Caco-2 (cell line): ENCODE measurements at regions not wholly inside any gene's neighbourhood (a gene's known extent, or its start where the extent isn't known, plus 50 kb on each side); places are given as distances from the start of the nearest gene placed in this dataset.

Source experiments
- BruUV-seq: library from RNA; stranded (reverse); fragments of 400-500 nt; replicated peaks from 2 replicates; lab custom pipeline; 2021; lab: Mats Ljungman, UMichigan
- CTCF ChIA-PET: fragments of 300-600 bp; sonication (Branson Sonifier 250); formaldehyde crosslinking; loops from one replicate; lab custom pipeline; 2022; ENCODE audit warnings: antibody characterized with exemption; lab: Charles Lee
- POLR2A ChIA-PET: fragments of 300-600 bp; sonication (Branson Sonifier 250); formaldehyde crosslinking; loops from one replicate; lab custom pipeline; 2022; ENCODE audit warnings: antibody characterized with exemption; lab: Charles Lee
- DNase-seq, 2 experiments: peaks; one replicate each; pipeline versions ENCODE4 v3.0.0 to v3.0.0-alpha.2; 2020 to 2022
- H3K27me3 ChIP-seq: replicated peaks from 2 replicates; pipeline ENCODE4 v1.6.0; 2011; ENCODE audit warnings: low read length; ENCODE audit not compliant: control insufficient read depth, insufficient read depth
- H3K36me3 ChIP-seq: 2 replicates; pipeline ENCODE4 v1.5.1; 2011; ENCODE audit warnings: low read length; ENCODE audit not compliant: control insufficient read depth, insufficient read depth
- H3K4me1 ChIP-seq: fragments of 250-450 bp; sonication (Bioruptor Pico); 2 replicates; pipeline ENCODE4 v1.5.1; 2020; ENCODE audit warnings: mild to moderate bottlenecking
- H3K4me3 ChIP-seq: 2 replicates; pipeline ENCODE4 v1.5.1; 2011; ENCODE audit warnings: low read depth, mild to moderate bottlenecking, control low read depth, low read length
- H3K9me3 ChIP-seq: fragments of 250-450 bp; sonication (Bioruptor Pico); 2 replicates; pipeline ENCODE4 v1.5.1; 2020; ENCODE audit warnings: mild to moderate bottlenecking, moderate library complexity
- H3K27ac Mint-ChIP-seq: one replicate; pipeline ENCODE4 v1.8.0; 2022; ENCODE audit warnings: mixed read lengths; ENCODE audit not compliant: unreplicated experiment
- H3K27me3 Mint-ChIP-seq: one replicate; pipeline ENCODE4 v1.8.0; 2022; ENCODE audit warnings: mixed read lengths; ENCODE audit not compliant: insufficient read depth, unreplicated experiment
- H3K36me3 Mint-ChIP-seq: one replicate; pipeline ENCODE4 v1.8.0; 2022; ENCODE audit warnings: mild to moderate bottlenecking, mixed read lengths; ENCODE audit not compliant: insufficient read depth, unreplicated experiment
- H3K4me1 Mint-ChIP-seq: one replicate; pipeline ENCODE4 v1.8.0; 2022; ENCODE audit warnings: low read depth, mixed read lengths; ENCODE audit not compliant: unreplicated experiment
- H3K4me3 Mint-ChIP-seq: one replicate; pipeline ENCODE4 v1.8.0; 2022; ENCODE audit warnings: mild to moderate bottlenecking, moderate library complexity, mixed read lengths; ENCODE audit not compliant: unreplicated experiment
- H3K9me3 Mint-ChIP-seq: one replicate; pipeline ENCODE4 v1.8.0; 2022; ENCODE audit warnings: mixed read lengths; ENCODE audit not compliant: unreplicated experiment
- CTCF ChIP-seq, 2 experiments: fragments of 200-600 bp in 1 of 2; IDR thresholded peaks; 1 replicate in 1 of 2; 2 replicates in 1 of 2; pipeline versions ENCODE4 v1.5.1 to v1.8.0; 2011 to 2022; ENCODE audit warnings: antibody characterized with exemption in 1 of 2, control low read depth in 1 of 2, inconsistent platforms in 1 of 2, low read depth in 1 of 2, low read length in 1 of 2, mild to moderate bottlenecking in 1 of 2, moderate library complexity in 1 of 2; ENCODE audit not compliant: insufficient read depth in 1 of 2, severe bottlenecking in 1 of 2, unreplicated experiment in 1 of 2
- intact Hi-C: fragments of 100-400 bp; cut with micrococcal nuclease; formaldehyde crosslinking; loops from one replicate; pipeline ENCODE4 v1.10.0; 2022; ENCODE audit not compliant: unreplicated experiment

- Mint-ChIP-seq H3K4me3 (no peak overlapping the region), H3K36me3 (no peaks in the 10 kb centered on the region)
Observed at GRCh38 chr18:78685250-78685979, 294.2 kb upstream of the SALL3 start.

GRCh38 chr18:78685980-78686530, 293.6 kb upstream of the SALL3 start:
- POLR2A ChIA-PET, result no interaction called here
- no peak for TF ChIP-seq CTCF (IDR thresholded peaks at IDR 0.05; ENCODE audit: insufficient read depth in 1 of 2, low read depth in 1 of 2, low read length in 1 of 2, severe bottlenecking in 1 of 2, unreplicated experiment in 1 of 2)
- Mint-ChIP-seq H3K4me3 (no peak overlapping the region), H3K4me1 (no peaks in the 10 kb centered on the region), H3K27ac (no peak overlapping the region), H3K27me3 (no peaks in the 10 kb centered on the region), H3K36me3 (no peaks in the 10 kb centered on the region), H3K9me3 (no peaks in the 10 kb centered on the region)
- intact Hi-C loops, result no loop called here
- no peaks in the 10 kb centered on the region for H3K9me3 ChIP-seq
- CTCF ChIA-PET, result no interaction called here
- H3K4me1 ChIP-seq, result no peaks in the 10 kb centered on the region
- no peaks in the 10 kb centered on the region for H3K36me3 ChIP-seq
- no peak for DNase-seq
- H3K27me3 ChIP-seq, result no peaks in the 10 kb centered on the region
- no peak overlapping the region for H3K4me3 ChIP-seq
- BruUV-seq, result no TSS peak

More at GRCh38 chr18:78685250-78685979, 294.2 kb upstream of the SALL3 start:
- H3K4me3 ChIP-seq, result no peak overlapping the region
- CTCF ChIA-PET, result no interaction called here
- Mint-ChIP-seq H3K27ac (no peak overlapping the region), H3K4me1 (no peaks in the 10 kb centered on the region), H3K9me3 (no peaks in the 10 kb centered on the region), H3K27me3 (no peaks in the 10 kb centered on the region)
- H3K27me3 ChIP-seq, result no peaks in the 10 kb centered on the region
- POLR2A ChIA-PET, result no interaction called here
- no peak for TF ChIP-seq CTCF (IDR thresholded peaks at IDR 0.05; ENCODE audit: insufficient read depth in 1 of 2, low read depth in 1 of 2, low read length in 1 of 2, severe bottlenecking in 1 of 2, unreplicated experiment in 1 of 2)
- intact Hi-C loops, result no loop called here
- no peaks in the 10 kb centered on the region for H3K9me3 ChIP-seq
- H3K4me1 ChIP-seq, result no peaks in the 10 kb centered on the region
- no peak for DNase-seq
- BruUV-seq, result no TSS peak
- no peaks in the 10 kb centered on the region for H3K36me3 ChIP-seq

- ChIA-PET CTCF (no interaction called here), POLR2A (no interaction called here)
- no peaks in the 10 kb centered on the region for H3K4me1 ChIP-seq
- no peaks in the 10 kb centered on the region for H3K27me3 Mint-ChIP-seq
- H3K4me3 Mint-ChIP-seq, result no peak overlapping the region
- H3K36me3 Mint-ChIP-seq, result no peaks in the 10 kb centered on the region
- H3K27me3 ChIP-seq, result no peaks in the 10 kb centered on the region
- no TSS peak for BruUV-seq
- no peak overlapping the region for H3K27ac Mint-ChIP-seq
- H3K9me3 Mint-ChIP-seq, result no peaks in the 10 kb centered on the region
- no peak overlapping the region for H3K4me3 ChIP-seq
- DNase-seq, result no peak
- H3K36me3 ChIP-seq, result no peaks in the 10 kb centered on the region
- no peaks in the 10 kb centered on the region for H3K9me3 ChIP-seq
- H3K4me1 Mint-ChIP-seq, result no peaks in the 10 kb centered on the region
- no peak for TF ChIP-seq CTCF (IDR thresholded peaks at IDR 0.05; ENCODE audit: insufficient read depth in 1 of 2, low read depth in 1 of 2, low read length in 1 of 2, severe bottlenecking in 1 of 2, unreplicated experiment in 1 of 2)
- intact Hi-C loops, result no loop called here
Observed at GRCh38 chr18:78686976-78687685, 292.5 kb upstream of the SALL3 start.
